K562 (cell line): ENCODE measurements at regions not wholly inside any gene's neighbourhood (a gene's known extent, or its start where the extent isn't known, plus 50 kb on each side); places are given as distances from the start of the nearest gene placed in this dataset.

Experiments used
- CREBBP ChIP-seq: IDR thresholded peaks from one replicate; pipeline ENCODE4 v1.6.1; 2012; ENCODE audit warnings: low read depth, mild to moderate bottlenecking, control low read depth, inconsistent platforms, low read length
- TAF1 ChIP-seq: IDR thresholded peaks from 2 replicates; pipeline ENCODE4 v1.6.1; 2011; ENCODE audit warnings: mild to moderate bottlenecking, low read length, moderate library complexity; ENCODE audit not compliant: insufficient read depth, control insufficient read depth, severe bottlenecking; ENCODE audit errors: extremely low read depth

DNA sequence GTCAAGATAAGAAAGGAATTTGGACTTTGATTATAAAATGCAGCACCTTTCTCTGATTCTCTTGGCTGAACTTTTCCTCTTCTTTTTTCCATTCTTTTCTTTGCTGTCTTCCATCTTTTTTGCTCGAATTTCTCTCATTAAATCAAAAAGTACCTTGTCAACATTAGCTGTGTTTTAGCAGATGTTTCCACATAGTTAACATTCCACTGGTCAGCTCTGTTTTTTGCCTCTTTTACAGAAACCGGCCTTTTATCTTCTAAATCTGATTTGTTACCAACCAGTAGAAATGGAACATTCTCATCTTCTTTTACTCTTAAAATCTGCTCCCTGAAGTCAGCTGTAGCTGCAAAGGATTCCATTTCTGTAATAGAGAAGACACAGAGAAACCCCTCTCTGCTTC lies 71.1 kb upstream of the SYT1 start:
- TF ChIP-seq CREBBP (no peak), TAF1 (no peak)
